Endothelial cell of umbilical vein (primary cell): ENCODE measurements at regions not wholly inside any gene's neighbourhood (a gene's known extent, or its start where the extent isn't known, plus 50 kb on each side); places are given as distances from the start of the nearest gene placed in this dataset.

Experiments
- BruUV-seq: library from RNA; stranded (reverse); fragments of 400-500 nt; replicated peaks from 2 replicates; lab custom pipeline; 2021; lab: Mats Ljungman, UMichigan
- CTCF ChIA-PET: fragments of 300-600, 350-600 bp; sonication (Branson Sonifier 250); formaldehyde crosslinking; loops from one replicate; lab custom pipeline; 2021; ENCODE audit warnings: antibody characterized with exemption, inconsistent platforms; lab: Charles Lee
- POLR2A ChIA-PET: fragments of 300-600, 350-600 bp; sonication (Branson Sonifier 250); formaldehyde crosslinking; loops from one replicate; lab custom pipeline; 2021; ENCODE audit warnings: antibody characterized with exemption, inconsistent platforms; lab: Charles Lee
- DNase-seq: peaks from one replicate; pipeline ENCODE4 v3.0.0-alpha.2; 2011; ENCODE audit warnings: low read depth, low spot score
- FAIRE-seq: peaks from 2 replicates; lab custom pipeline; 2011; peaks lifted over from hg19 to GRCh38; lab: Jason Lieb, UNC
- H2AFZ ChIP-seq: 2 replicates; pipeline ENCODE4 v1.6.0; 2012; ENCODE audit warnings: low read depth, low read length, control low read depth, inconsistent platforms
- H3K27ac ChIP-seq: 2 replicates; pipeline ENCODE4 v1.5.1; 2011; ENCODE audit warnings: low read depth, mild to moderate bottlenecking, control low read depth, low read length, moderate library complexity; ENCODE audit not compliant: insufficient read depth
- H3K27me3 ChIP-seq, 2 experiments: 2 replicates each; pipeline versions ENCODE4 v1.6.0 to v1.6.1; 2011; ENCODE audit warnings: low read length in 2 of 2, mixed read lengths in 1 of 2; ENCODE audit not compliant: control insufficient read depth in 2 of 2, insufficient read depth in 2 of 2
- H3K36me3 ChIP-seq, 2 experiments: 2 replicates in 1 of 2; 3 replicates in 1 of 2; pipeline ENCODE4 v1.5.1; 2011; ENCODE audit warnings: low read length in 2 of 2, mild to moderate bottlenecking in 1 of 2, moderate library complexity in 1 of 2; ENCODE audit not compliant: control insufficient read depth in 2 of 2, insufficient read depth in 2 of 2; ENCODE audit errors: extremely low read depth in 1 of 2
- H3K4me1 ChIP-seq: 3 replicates; pipeline ENCODE4 v1.5.1; 2011; ENCODE audit warnings: mild to moderate bottlenecking, low read length; ENCODE audit not compliant: control insufficient read depth, insufficient read depth; ENCODE audit errors: extremely low read depth
- H3K4me2 ChIP-seq: 2 replicates; pipeline ENCODE4 v1.6.1; 2011; ENCODE audit warnings: low read length, control low read depth, mixed read lengths; ENCODE audit not compliant: insufficient read depth
- H3K4me3 ChIP-seq, 3 experiments: fragments of 200-600 bp in 1 of 3; sonication (generic), shearing (Covaris generic) in 1 of 3; replicated peaks in 1 of 3; 2 replicates each; pipeline ENCODE4 v1.5.1; 2011 to 2016; ENCODE audit warnings: control low read depth in 3 of 3, low read length in 3 of 3, mild to moderate bottlenecking in 2 of 3, inconsistent platforms in 1 of 3, low read depth in 1 of 3, moderate library complexity in 1 of 3; ENCODE audit not compliant: insufficient read depth in 1 of 3
- H3K79me2 ChIP-seq: 2 replicates; pipeline ENCODE4 v1.6.0; 2012; ENCODE audit warnings: low read length, inconsistent platforms; ENCODE audit not compliant: control insufficient read depth, insufficient read depth
- H3K9ac ChIP-seq: replicated peaks from 2 replicates; pipeline ENCODE3; 2011; ENCODE audit warnings: low read length, control low read depth; ENCODE audit not compliant: insufficient read depth; ENCODE audit errors: extremely low read depth
- H3K9me1 ChIP-seq: replicated peaks from 3 replicates; pipeline ENCODE4 v1.6.0; 2011; ENCODE audit warnings: mild to moderate bottlenecking, low read length; ENCODE audit not compliant: control insufficient read depth, insufficient read depth; ENCODE audit errors: extremely low read depth
- H3K9me3 ChIP-seq: replicated peaks from 2 replicates; pipeline ENCODE4 v1.5.1; 2012; ENCODE audit warnings: low read length, inconsistent platforms; ENCODE audit not compliant: control insufficient read depth, insufficient read depth
- H4K20me1 ChIP-seq: replicated peaks from 2 replicates; pipeline ENCODE3; 2011; ENCODE audit warnings: mild to moderate bottlenecking, low read length; ENCODE audit not compliant: control insufficient read depth, insufficient read depth; ENCODE audit errors: extremely low read depth
- EZH2 ChIP-seq: IDR thresholded peaks from 2 replicates; pipeline ENCODE4 v1.6.1; 2012; ENCODE audit warnings: borderline replicate concordance, low read depth, mild to moderate bottlenecking, moderate library complexity, low read length, inconsistent platforms; ENCODE audit not compliant: severe bottlenecking
- FOS ChIP-seq: IDR thresholded peaks from 2 replicates; pipeline ENCODE4 v1.6.1; 2011; ENCODE audit warnings: mild to moderate bottlenecking, low read length, moderate library complexity, borderline replicate concordance; ENCODE audit not compliant: insufficient read depth
- GATA2 ChIP-seq: IDR thresholded peaks from 2 replicates; pipeline ENCODE4 v1.7.0; 2011; ENCODE audit warnings: low read depth, mild to moderate bottlenecking, moderate library complexity, mixed read lengths, low read length; ENCODE audit not compliant: insufficient read length, insufficient read depth
- JUN ChIP-seq: IDR thresholded peaks from 2 replicates; pipeline ENCODE4 v1.6.1; 2011; ENCODE audit warnings: borderline replicate concordance, low read depth; ENCODE audit not compliant: insufficient read length, insufficient read depth
- MYC ChIP-seq: IDR thresholded peaks from one replicate; pipeline ENCODE4 v1.6.1; 2011; ENCODE audit warnings: mild to moderate bottlenecking, low read depth, low read length
- POLR2A ChIP-seq: IDR thresholded peaks from 2 replicates; pipeline ENCODE4 v1.6.1; 2012; ENCODE audit warnings: low read depth, mild to moderate bottlenecking, control low read depth, low read length
- POLR2AphosphoS5 ChIP-seq: IDR thresholded peaks from 2 replicates; pipeline ENCODE4 v1.6.1; 2012; ENCODE audit warnings: low read depth, mild to moderate bottlenecking, control low read depth, low read length, moderate library complexity; ENCODE audit not compliant: insufficient read depth
- dilution Hi-C: fragments of 300-500 bp; cut with MboI; formaldehyde crosslinking; loops from one replicate; pipeline ENCODE4 v1.15.0; 2019; ENCODE audit warnings: low sequenced_read_pairs; ENCODE audit not compliant: extremely low pct_ligation_motif_present
- intact Hi-C: fragments of 100-400 bp; cut with micrococcal nuclease; formaldehyde crosslinking; loops from one replicate; pipeline ENCODE4 v1.10.0; 2022
- TF ChIP-seq, protein P1 (sequence below): IDR thresholded peaks from 2 replicates; pipeline ENCODE4 v1.6.1; 2011; ENCODE audit not compliant: insufficient read depth, insufficient read length
- TF ChIP-seq, protein P2 (sequence below), 2 donors: IDR thresholded peaks; 1 replicate in 1 of 2; 2 replicates in 1 of 2; pipeline ENCODE4 v1.5.1; 2011; ENCODE audit warnings: low read length in 2 of 2, mild to moderate bottlenecking in 2 of 2, moderate library complexity in 2 of 2, control low read depth in 1 of 2, inconsistent platforms in 1 of 2, low read depth in 1 of 2; ENCODE audit not compliant: insufficient read depth in 1 of 2; ENCODE audit errors: extremely low read depth in 1 of 2

DNA sequence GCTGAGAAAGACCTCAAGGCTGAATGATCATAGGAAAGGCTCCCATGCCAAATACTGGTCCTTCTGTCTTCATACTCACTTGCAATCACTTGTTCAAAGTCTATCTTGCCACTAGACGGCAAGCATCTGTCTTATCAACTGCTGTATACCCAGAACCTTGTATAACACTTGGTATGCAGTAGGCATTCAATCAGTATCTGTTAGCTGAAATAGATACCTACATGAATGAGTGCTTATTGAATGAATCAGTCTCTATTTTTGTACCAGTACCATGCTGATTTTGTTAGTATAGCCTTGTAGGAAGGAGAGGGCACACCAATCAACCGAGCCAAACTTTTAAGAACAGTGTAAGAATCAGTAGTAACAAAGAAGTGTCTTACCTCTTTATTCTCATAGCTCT is 80.6 kb downstream of the NIBAN1 start:
- no peaks in the 10 kb centered on the region for H3K79me2 ChIP-seq
- dilution Hi-C loops: no loop called here

More for the DNA sequence above, 80.6 kb downstream of the NIBAN1 start:
- no peak overlapping the region for H3K27ac ChIP-seq
- no peaks in the 10 kb centered on the region for H4K20me1 ChIP-seq
- BruUV-seq: no TSS peak
- POLR2A ChIA-PET: no interaction called here
- H3K27me3 ChIP-seq: no peaks in the 10 kb centered on the region
- H3K9me3 ChIP-seq: no peaks in the 10 kb centered on the region
- no peaks in the 10 kb centered on the region for H3K36me3 ChIP-seq
- FAIRE-seq (no peak), DNase-seq (no peak)
- CTCF ChIA-PET: no interaction called here
- no peak overlapping the region for H3K9ac ChIP-seq
- no peak for TF ChIP-seq JUN
- TF ChIP-seq POLR2A: no peak
- no peak for TF ChIP-seq EZH2
- no peak for TF ChIP-seq GATA2
- no peak for TF ChIP-seq MYC
- TF ChIP-seq, protein P1, sequence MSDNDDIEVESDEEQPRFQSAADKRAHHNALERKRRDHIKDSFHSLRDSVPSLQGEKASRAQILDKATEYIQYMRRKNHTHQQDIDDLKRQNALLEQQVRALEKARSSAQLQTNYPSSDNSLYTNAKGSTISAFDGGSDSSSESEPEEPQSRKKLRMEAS: no peak
- TF ChIP-seq POLR2AphosphoS5: no peak
- no peak for TF ChIP-seq FOS
- TF ChIP-seq, protein P2, sequence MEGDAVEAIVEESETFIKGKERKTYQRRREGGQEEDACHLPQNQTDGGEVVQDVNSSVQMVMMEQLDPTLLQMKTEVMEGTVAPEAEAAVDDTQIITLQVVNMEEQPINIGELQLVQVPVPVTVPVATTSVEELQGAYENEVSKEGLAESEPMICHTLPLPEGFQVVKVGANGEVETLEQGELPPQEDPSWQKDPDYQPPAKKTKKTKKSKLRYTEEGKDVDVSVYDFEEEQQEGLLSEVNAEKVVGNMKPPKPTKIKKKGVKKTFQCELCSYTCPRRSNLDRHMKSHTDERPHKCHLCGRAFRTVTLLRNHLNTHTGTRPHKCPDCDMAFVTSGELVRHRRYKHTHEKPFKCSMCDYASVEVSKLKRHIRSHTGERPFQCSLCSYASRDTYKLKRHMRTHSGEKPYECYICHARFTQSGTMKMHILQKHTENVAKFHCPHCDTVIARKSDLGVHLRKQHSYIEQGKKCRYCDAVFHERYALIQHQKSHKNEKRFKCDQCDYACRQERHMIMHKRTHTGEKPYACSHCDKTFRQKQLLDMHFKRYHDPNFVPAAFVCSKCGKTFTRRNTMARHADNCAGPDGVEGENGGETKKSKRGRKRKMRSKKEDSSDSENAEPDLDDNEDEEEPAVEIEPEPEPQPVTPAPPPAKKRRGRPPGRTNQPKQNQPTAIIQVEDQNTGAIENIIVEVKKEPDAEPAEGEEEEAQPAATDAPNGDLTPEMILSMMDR (IDR thresholded peaks at IDR 0.05; ENCODE audit: extremely low read depth in 1 of 2, insufficient read depth in 1 of 2, low read depth in 1 of 2, low read length in 2 of 2): no peak
- H3K4me1 ChIP-seq: no peaks in the 10 kb centered on the region
- no peak overlapping the region for H3K4me2 ChIP-seq
- no peaks in the 10 kb centered on the region for H3K9me1 ChIP-seq
- H3K4me3 ChIP-seq: no peak overlapping the region
- no peak overlapping the region for H2AFZ ChIP-seq
- intact Hi-C loops: no loop called here
